ENCODE measurements at regions not wholly inside any gene's neighbourhood (a gene's known extent, or its start where the extent isn't known, plus 50 kb on each side); places are given as distances from the start of the nearest gene placed in this dataset.

- peak; percentile 36 for TF ChIP-seq CTCF (IDR thresholded peaks at IDR 0.05; ENCODE audit: poor library complexity)
- peak; percentile 93 for TF ChIP-seq EZH2 (IDR thresholded peaks at IDR 0.05; ENCODE audit: borderline replicate concordance)
Observed at GRCh38 chr12:111033281-111034082, 113.1 kb upstream of the MYL2 start.

Measured in hepatocyte (in vitro differentiated cells).